WTC11 (cell line): ENCODE measurements at regions not wholly inside any gene's neighbourhood (a gene's known extent, or its start where the extent isn't known, plus 50 kb on each side); places are given as distances from the start of the nearest gene placed in this dataset.

Experiments
- CREM ChIP-seq: sonication (generic); formaldehyde crosslinking; IDR thresholded peaks from 2 replicates; pipeline ENCODE4 v1.8.1; 2022; ENCODE audit warnings: mild to moderate bottlenecking, missing genetic modification reagents, moderate library complexity
- GABPB1 ChIP-seq: sonication (generic); formaldehyde crosslinking; IDR thresholded peaks from 2 replicates; pipeline ENCODE4 v1.8.1; 2023; ENCODE audit warnings: mild to moderate bottlenecking, missing genetic modification reagents
- JUN ChIP-seq: sonication (generic); formaldehyde crosslinking; IDR thresholded peaks from 2 replicates; pipeline ENCODE4 v1.8.0; 2023; ENCODE audit warnings: mild to moderate bottlenecking, missing genetic modification reagents
- NFE2L1 ChIP-seq: sonication (generic); formaldehyde crosslinking; IDR thresholded peaks from 2 replicates; pipeline ENCODE4 v1.8.1; 2023; ENCODE audit warnings: missing genetic modification reagents
- TCF7 ChIP-seq: sonication (generic); formaldehyde crosslinking; IDR thresholded peaks from 2 replicates; pipeline ENCODE4 v1.8.0; 2022; ENCODE audit warnings: mild to moderate bottlenecking, low read depth, missing genetic modification reagents, moderate library complexity
- TF ChIP-seq, protein P1 (sequence below): fragments of 200-600 bp; IDR thresholded peaks from 2 replicates; pipeline ENCODE4 v1.8.0; 2022; ENCODE audit warnings: antibody characterized with exemption

DNA sequence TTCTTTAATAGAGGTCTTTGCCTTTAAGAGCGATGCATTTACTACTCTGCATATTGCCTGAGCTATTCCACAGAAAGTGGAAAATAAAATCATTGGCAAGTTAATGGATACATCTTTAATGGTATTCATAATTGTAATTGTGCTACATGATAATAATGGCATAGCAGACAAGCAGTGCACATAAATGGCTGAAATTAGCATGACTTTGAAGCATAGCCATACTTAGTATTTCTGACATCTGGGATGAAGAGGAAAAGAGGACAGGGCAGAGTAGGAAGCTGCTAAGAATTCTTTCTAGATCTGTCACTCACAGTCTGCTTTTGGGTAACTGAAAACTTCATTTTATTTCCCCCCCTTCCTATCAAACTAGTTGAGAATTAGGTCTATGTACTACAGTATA, 195.0 kb upstream of the NRIP1 start:
- TF ChIP-seq GABPB1 (CRISPR knock-in tag), result no peak
- TF ChIP-seq TCF7, result no peak
- no peak for TF ChIP-seq JUN (CRISPR knock-in tag)
- TF ChIP-seq, protein P1, sequence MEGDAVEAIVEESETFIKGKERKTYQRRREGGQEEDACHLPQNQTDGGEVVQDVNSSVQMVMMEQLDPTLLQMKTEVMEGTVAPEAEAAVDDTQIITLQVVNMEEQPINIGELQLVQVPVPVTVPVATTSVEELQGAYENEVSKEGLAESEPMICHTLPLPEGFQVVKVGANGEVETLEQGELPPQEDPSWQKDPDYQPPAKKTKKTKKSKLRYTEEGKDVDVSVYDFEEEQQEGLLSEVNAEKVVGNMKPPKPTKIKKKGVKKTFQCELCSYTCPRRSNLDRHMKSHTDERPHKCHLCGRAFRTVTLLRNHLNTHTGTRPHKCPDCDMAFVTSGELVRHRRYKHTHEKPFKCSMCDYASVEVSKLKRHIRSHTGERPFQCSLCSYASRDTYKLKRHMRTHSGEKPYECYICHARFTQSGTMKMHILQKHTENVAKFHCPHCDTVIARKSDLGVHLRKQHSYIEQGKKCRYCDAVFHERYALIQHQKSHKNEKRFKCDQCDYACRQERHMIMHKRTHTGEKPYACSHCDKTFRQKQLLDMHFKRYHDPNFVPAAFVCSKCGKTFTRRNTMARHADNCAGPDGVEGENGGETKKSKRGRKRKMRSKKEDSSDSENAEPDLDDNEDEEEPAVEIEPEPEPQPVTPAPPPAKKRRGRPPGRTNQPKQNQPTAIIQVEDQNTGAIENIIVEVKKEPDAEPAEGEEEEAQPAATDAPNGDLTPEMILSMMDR, result no peak
- TF ChIP-seq CREM (CRISPR knock-in tag), result no peak
- no peak for TF ChIP-seq NFE2L1
